CD4-positive, alpha-beta T cell treated with Interleukin-1 beta for 1 hour (primary cell): ENCODE measurements at regions not wholly inside any gene's neighbourhood (a gene's known extent, or its start where the extent isn't known, plus 50 kb on each side); places are given as distances from the start of the nearest gene placed in this dataset.
"Not testable (repeated sequence)": the region's sequence is repeated elsewhere in the genome, so short reads cannot be mapped to it uniquely, and the experiment has no call there.

Source experiments
- DNase-seq, 2 donors: peaks; one replicate each; pipeline ENCODE4 v3.0.0-alpha.2; 2020 to 2022

- not testable (repeated sequence) for DNase-seq
These were observed 352.5 kb downstream of the KCNJ18 start for GRCh38 chr17:22044706-22045246.

GRCh38 chr17:22047521-22047920 lies 355.2 kb downstream of the KCNJ18 start:
- not testable (repeated sequence) for DNase-seq

- not testable (repeated sequence) for DNase-seq
These were observed 355.9 kb downstream of the KCNJ18 start for GRCh38 chr17:22048226-22048625.

GRCh38 chr17:22050766-22051165 lies 358.4 kb downstream of the KCNJ18 start:
- DNase-seq, result not testable (repeated sequence)

- DNase-seq, result not testable (repeated sequence)
These were observed 360.4 kb downstream of the KCNJ18 start for GRCh38 chr17:22052715-22053114.

- DNase-seq, result not testable (repeated sequence)
These were observed 364.2 kb downstream of the KCNJ18 start for GRCh38 chr17:22056566-22056965.

GRCh38 chr17:22075918-22076317 lies 383.6 kb downstream of the KCNJ18 start:
- not testable (repeated sequence) for DNase-seq

- DNase-seq, result not testable (repeated sequence)
These were observed 396.3 kb downstream of the KCNJ18 start for GRCh38 chr17:22088589-22088988.

GRCh38 chr17:22090263-22090935 lies 398.1 kb downstream of the KCNJ18 start:
- no peak for DNase-seq

- DNase-seq, result not testable (repeated sequence)
These were observed 398.8 kb downstream of the KCNJ18 start for GRCh38 chr17:22091041-22091679.

GRCh38 chr17:22091840-22092239 lies 399.5 kb downstream of the KCNJ18 start:
- not testable (repeated sequence) for DNase-seq

GRCh38 chr17:22095414-22095813 lies 403.1 kb downstream of the KCNJ18 start:
- DNase-seq, result not testable (repeated sequence)

GRCh38 chr17:22099633-22100032 lies 407.3 kb downstream of the KCNJ18 start:
- not testable (repeated sequence) for DNase-seq

GRCh38 chr17:22102177-22102576 lies 409.9 kb downstream of the KCNJ18 start:
- DNase-seq, result no peak

GRCh38 chr17:22116720-22117119 lies 424.4 kb downstream of the KCNJ18 start:
- DNase-seq, result not testable (repeated sequence)

- not testable (repeated sequence) for DNase-seq
These were observed 425.1 kb downstream of the KCNJ18 start for GRCh38 chr17:22117401-22117800.

GRCh38 chr17:22119016-22119415 lies 426.7 kb downstream of the KCNJ18 start:
- not testable (repeated sequence) for DNase-seq

GRCh38 chr17:22119751-22120150 lies 427.4 kb downstream of the KCNJ18 start:
- not testable (repeated sequence) for DNase-seq

- no peak for DNase-seq
These were observed 431.4 kb downstream of the KCNJ18 start for GRCh38 chr17:22123536-22124281.

- DNase-seq, result no peak
These were observed 435.8 kb downstream of the KCNJ18 start for GRCh38 chr17:22128171-22128570.

- no peak for DNase-seq
These were observed 436.4 kb downstream of the KCNJ18 start for GRCh38 chr17:22128723-22129122.

GRCh38 chr17:22129920-22130319 lies 437.6 kb downstream of the KCNJ18 start:
- not testable (repeated sequence) for DNase-seq

GRCh38 chr17:22131740-22132139 lies 439.4 kb downstream of the KCNJ18 start:
- no peak for DNase-seq
